B cell (primary cell): ENCODE measurements at regions not wholly inside any gene's neighbourhood (a gene's known extent, or its start where the extent isn't known, plus 50 kb on each side); places are given as distances from the start of the nearest gene placed in this dataset.

Source experiments
- ATAC-seq: fragments of 200-7000 bp; cut with Tn5 transposase; one replicate; pipeline ENCODE4 v1.10.0; 2021; ENCODE audit warnings: low read depth, mild to moderate bottlenecking, moderate number of reproducible peaks, moderate library complexity
- CTCF ChIA-PET: fragments of 350-600 bp; sonication (Branson Sonifier 250); formaldehyde crosslinking; loops from one replicate; lab custom pipeline; 2021; ENCODE audit warnings: antibody characterized with exemption, inconsistent platforms; lab: Charles Lee
- POLR2A ChIA-PET: fragments of 350-600 bp; sonication (Branson Sonifier 250); formaldehyde crosslinking; loops from one replicate; lab custom pipeline; 2021; ENCODE audit warnings: antibody characterized with exemption; lab: Charles Lee
- DNase-seq: peaks from one replicate; pipeline ENCODE4 v3.0.0; 2013
- H2AFZ ChIP-seq: 2 replicates; pipeline ENCODE4 v1.6.1; 2012; ENCODE audit warnings: mild to moderate bottlenecking, low read depth, low read length; ENCODE audit not compliant: insufficient read depth, poor library complexity, severe bottlenecking
- H3K27ac ChIP-seq, 2 donors: 1 replicate in 1 of 2; 2 replicates in 1 of 2; pipeline ENCODE4 v1.5.1; 2012 to 2013; ENCODE audit warnings: low read length in 2 of 2, mild to moderate bottlenecking in 2 of 2, moderate library complexity in 1 of 2
- H3K27me3 ChIP-seq, 4 experiments: fragments of 200-600 bp in 1 of 4; sonication (generic) in 1 of 4; replicated peaks in 1 of 4; 1 replicate in 2 of 4; 2 replicates in 2 of 4; pipeline versions ENCODE4 v1.6.1 to v1.7.0; 2013 to 2016; ENCODE audit warnings: low read length in 3 of 4, mild to moderate bottlenecking in 2 of 4, mixed read lengths in 1 of 4, moderate library complexity in 1 of 4; ENCODE audit not compliant: insufficient read depth in 4 of 4, control insufficient read depth in 3 of 4; ENCODE audit errors: control extremely low read depth in 1 of 4
- H3K36me3 ChIP-seq, 2 experiments: replicated peaks in 1 of 2; 1 replicate in 1 of 2; 2 replicates in 1 of 2; pipeline versions ENCODE4 v1.6.1 to v1.7.1; 2013; ENCODE audit warnings: low read length in 1 of 2; ENCODE audit not compliant: insufficient read depth in 2 of 2, control insufficient read depth in 1 of 2; ENCODE audit errors: control extremely low read depth in 1 of 2, extremely low read depth in 1 of 2
- H3K4me1 ChIP-seq, 2 donors: fragments of 200-600 bp in 1 of 2; sonication (generic) in 1 of 2; 1 replicate in 1 of 2; 2 replicates in 1 of 2; pipeline versions ENCODE4 v1.5.1 to v1.6.1; 2013 to 2017; ENCODE audit warnings: low read length in 2 of 2; ENCODE audit not compliant: control insufficient read depth in 2 of 2, insufficient read depth in 2 of 2
- H3K4me2 ChIP-seq: replicated peaks from 2 replicates; pipeline ENCODE3; 2012; ENCODE audit warnings: mild to moderate bottlenecking, low read depth, low read length; ENCODE audit not compliant: poor library complexity, severe bottlenecking
- H3K4me3 ChIP-seq, 5 experiments: fragments of 200-600 bp in 1 of 5; sonication (generic) in 1 of 5; 1 replicate in 3 of 5; 2 replicates in 2 of 5; pipeline versions ENCODE4 v1.5.1 to v1.7.0; 2011 to 2016; ENCODE audit warnings: low read length in 4 of 5, mild to moderate bottlenecking in 4 of 5, low read depth in 2 of 5, control low read depth in 1 of 5, moderate library complexity in 1 of 5; ENCODE audit not compliant: insufficient read depth in 1 of 5; ENCODE audit errors: control extremely low read depth in 1 of 5, extremely low read depth in 1 of 5
- H3K79me2 ChIP-seq: fragments of 200-600 bp; sonication (generic); one replicate; pipeline ENCODE4 v1.6.0; 2016; ENCODE audit warnings: low read length; ENCODE audit not compliant: control insufficient read depth, insufficient read depth
- H3K9ac ChIP-seq: fragments of 200-600 bp; sonication (generic); 2 replicates; pipeline ENCODE4 v1.6.1; 2017; ENCODE audit warnings: mild to moderate bottlenecking, low read length, moderate library complexity
- H3K9me3 ChIP-seq, 3 donors: one replicate each; pipeline versions ENCODE4 v1.6.1 to v1.7.1; 2013; ENCODE audit warnings: low read length in 2 of 3; ENCODE audit not compliant: control insufficient read depth in 2 of 3, insufficient read depth in 1 of 3; ENCODE audit errors: control extremely low read depth in 1 of 3
- H4K20me1 ChIP-seq: 2 replicates; pipeline ENCODE4 v1.6.0; 2012; ENCODE audit warnings: mild to moderate bottlenecking, low read length; ENCODE audit not compliant: insufficient read depth, control insufficient read depth, poor library complexity, severe bottlenecking
- H3K27ac Mint-ChIP-seq: one replicate; pipeline ENCODE4 v1.8.0; 2021; ENCODE audit warnings: mixed read lengths
- H3K27me3 Mint-ChIP-seq: one replicate; pipeline ENCODE4 v1.8.0; 2021; ENCODE audit warnings: mixed read lengths
- H3K4me1 Mint-ChIP-seq: one replicate; pipeline ENCODE4 v1.8.0; 2021; ENCODE audit warnings: mixed read lengths
- H3K4me3 Mint-ChIP-seq: one replicate; pipeline ENCODE4 v1.8.0; 2021; ENCODE audit warnings: mixed read lengths
- H3K9me3 Mint-ChIP-seq: one replicate; pipeline ENCODE4 v1.8.0; 2022; ENCODE audit warnings: mixed read lengths; ENCODE audit not compliant: insufficient read depth
- EZH2 ChIP-seq: IDR thresholded peaks from 2 replicates; pipeline ENCODE4 v1.6.1; 2012; ENCODE audit warnings: borderline replicate concordance, low read depth, mild to moderate bottlenecking, moderate library complexity, low read length; ENCODE audit not compliant: insufficient read depth, poor library complexity, severe bottlenecking
- WGBS: methylation state at CpG from one replicate; pipeline ENCODE4 v1.1.5; 2013; ENCODE audit warnings: missing lambda C conversion rate; ENCODE audit not compliant: insufficient coverage; 5-methylcytosine and 5-hydroxymethylcytosine counted together
- intact Hi-C: fragments of 100-400 bp; cut with micrococcal nuclease; formaldehyde crosslinking; loops from one replicate; pipeline ENCODE4 v1.10.0; 2022
- TF ChIP-seq, protein P1 (sequence below): fragments of 200-600 bp; IDR thresholded peaks from one replicate; pipeline ENCODE4 v1.8.0; 2022; ENCODE audit warnings: antibody characterized with exemption, mild to moderate bottlenecking

DNA sequence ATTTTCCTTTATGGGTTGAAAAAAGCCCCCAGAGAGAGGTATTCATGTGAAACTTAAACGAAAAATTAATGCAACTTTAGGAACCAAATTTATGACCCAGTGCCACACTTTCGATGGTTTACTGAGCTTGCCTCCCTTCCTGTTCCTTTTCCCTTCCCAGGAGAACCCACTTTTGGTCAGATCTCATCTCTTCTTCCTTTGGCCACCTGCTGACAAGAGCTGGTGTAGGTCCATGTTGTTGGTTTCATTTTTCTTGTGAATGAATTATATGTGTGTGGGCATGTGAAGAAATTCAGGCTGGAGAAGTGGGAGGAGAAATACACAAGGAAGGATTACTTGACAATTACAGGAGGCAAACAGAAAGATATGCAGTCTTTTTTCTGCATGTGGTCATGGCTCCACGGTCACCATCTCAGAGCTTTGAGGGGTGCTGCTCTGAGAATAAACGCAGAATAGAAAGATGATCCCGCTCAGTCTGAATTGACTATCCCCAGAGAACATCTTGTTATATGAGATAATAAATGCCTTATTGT lies 111.3 kb upstream of the TCF4 start:
- no peak overlapping the region for H3K27ac ChIP-seq
- ATAC-seq (no peak), DNase-seq (no peak)
- ChIA-PET POLR2A (no interaction called here), CTCF (interaction anchor here (1.1 kb wide), 1 partner anchor 9 kb away, joined by 3 read pairs; no protein-coding TSS in a partner anchor)
- H3K4me3 Mint-ChIP-seq = no peak overlapping the region
- H3K9me3 ChIP-seq = peaks cover 0 to 6% (median 0%) of the 10 kb centered on the region in 3 donors
- no peak overlapping the region for H3K4me3 ChIP-seq
- no peak overlapping the region for H3K4me2 ChIP-seq
- H3K4me1 ChIP-seq = no peaks in the 10 kb centered on the region
- peaks cover 2% of the 10 kb centered on the region for H3K27me3 Mint-ChIP-seq
- no peak overlapping the region for H3K9ac ChIP-seq
- peaks cover 7% of the 10 kb centered on the region for H3K9me3 Mint-ChIP-seq
- intact Hi-C loops = no loop called here
- no peaks in the 10 kb centered on the region for H4K20me1 ChIP-seq
- WGBS = 88% methylated on average over 1 of the region's 5 CpGs
- no peaks in the 10 kb centered on the region for H3K36me3 ChIP-seq
- no peaks in the 10 kb centered on the region for H3K27me3 ChIP-seq
- no peak overlapping the region for H3K27ac Mint-ChIP-seq
- no peak overlapping the region for H2AFZ ChIP-seq
- TF ChIP-seq EZH2 = no peak
- TF ChIP-seq, protein P1, sequence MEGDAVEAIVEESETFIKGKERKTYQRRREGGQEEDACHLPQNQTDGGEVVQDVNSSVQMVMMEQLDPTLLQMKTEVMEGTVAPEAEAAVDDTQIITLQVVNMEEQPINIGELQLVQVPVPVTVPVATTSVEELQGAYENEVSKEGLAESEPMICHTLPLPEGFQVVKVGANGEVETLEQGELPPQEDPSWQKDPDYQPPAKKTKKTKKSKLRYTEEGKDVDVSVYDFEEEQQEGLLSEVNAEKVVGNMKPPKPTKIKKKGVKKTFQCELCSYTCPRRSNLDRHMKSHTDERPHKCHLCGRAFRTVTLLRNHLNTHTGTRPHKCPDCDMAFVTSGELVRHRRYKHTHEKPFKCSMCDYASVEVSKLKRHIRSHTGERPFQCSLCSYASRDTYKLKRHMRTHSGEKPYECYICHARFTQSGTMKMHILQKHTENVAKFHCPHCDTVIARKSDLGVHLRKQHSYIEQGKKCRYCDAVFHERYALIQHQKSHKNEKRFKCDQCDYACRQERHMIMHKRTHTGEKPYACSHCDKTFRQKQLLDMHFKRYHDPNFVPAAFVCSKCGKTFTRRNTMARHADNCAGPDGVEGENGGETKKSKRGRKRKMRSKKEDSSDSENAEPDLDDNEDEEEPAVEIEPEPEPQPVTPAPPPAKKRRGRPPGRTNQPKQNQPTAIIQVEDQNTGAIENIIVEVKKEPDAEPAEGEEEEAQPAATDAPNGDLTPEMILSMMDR = no peak
- no peaks in the 10 kb centered on the region for H3K4me1 Mint-ChIP-seq
- H3K79me2 ChIP-seq = no peaks in the 10 kb centered on the region

DNA sequence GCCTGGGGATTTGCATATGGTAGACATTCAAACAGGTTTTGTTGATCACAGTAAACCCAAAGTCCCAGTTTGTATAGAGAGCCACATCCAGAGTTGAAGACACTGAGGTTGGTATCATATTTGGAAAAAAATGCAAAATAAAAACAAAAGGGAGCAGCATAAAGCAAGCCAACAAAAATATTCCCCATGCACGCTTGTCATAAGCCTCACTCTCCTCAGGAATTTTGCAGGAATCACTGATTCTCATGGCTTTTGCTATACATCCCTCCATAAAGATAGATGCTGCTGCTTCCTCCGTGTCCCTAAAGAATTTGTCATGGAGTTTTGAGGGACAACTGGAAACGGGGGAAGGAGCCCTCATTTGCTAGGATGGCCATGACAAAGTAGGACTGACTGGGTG lies 108.8 kb upstream of the TCF4 start:
- intact Hi-C loops = no loop called here
- Mint-ChIP-seq H3K9me3 (peaks cover 2% of the 10 kb centered on the region), H3K27ac (no peak overlapping the region), H3K27me3 (peaks cover 3% of the 10 kb centered on the region), H3K4me3 (no peak overlapping the region), H3K4me1 (no peaks in the 10 kb centered on the region)
- POLR2A ChIA-PET = no interaction called here
- H4K20me1 ChIP-seq = no peaks in the 10 kb centered on the region
- no peak overlapping the region for H3K27ac ChIP-seq
- no peak overlapping the region for H3K4me3 ChIP-seq
- H3K9me3 ChIP-seq = peaks cover 0 to 3% (median 0%) of the 10 kb centered on the region in 3 donors
- H3K4me1 ChIP-seq = no peaks in the 10 kb centered on the region
- no peak overlapping the region for H3K4me2 ChIP-seq
- H3K36me3 ChIP-seq = no peaks in the 10 kb centered on the region
- no peak for TF ChIP-seq EZH2
- TF ChIP-seq, protein P1 = no peak
- H2AFZ ChIP-seq = no peak overlapping the region
- no peaks in the 10 kb centered on the region for H3K79me2 ChIP-seq
- CTCF ChIA-PET = no interaction called here
- no peak overlapping the region for H3K9ac ChIP-seq
- H3K27me3 ChIP-seq = no peaks in the 10 kb centered on the region
- 75% methylated on average over 2 of the region's 3 CpGs for WGBS
- no peak for DNase-seq
- no peak for ATAC-seq
